Activated effector memory CD4-positive, alpha-beta T cell treated with anti-CD3 and anti-CD28 coated beads, Interleukin-2, amount 50 U/mL, for 16 hours (primary cell): ENCODE measurements at regions not wholly inside any gene's neighbourhood (a gene's known extent, or its start where the extent isn't known, plus 50 kb on each side); places are given as distances from the start of the nearest gene placed in this dataset.
"Not testable (repeated sequence)": the region's sequence is repeated elsewhere in the genome, so short reads cannot be mapped to it uniquely, and the experiment has no call there.

Source experiments
- DNase-seq: peaks from one replicate; pipeline ENCODE4 v3.0.0-alpha.2; 2020

- not testable (repeated sequence) for DNase-seq
Measured at GRCh38 chr5:119299242-119299614, 56.6 kb upstream of the TNFAIP8 start.

GRCh38 chr5:119299615-119300310 is 56.1 kb upstream of the TNFAIP8 start:
- peak; percentile 97 for DNase-seq

- DNase-seq, result no peak
Measured at GRCh38 chr5:119300311-119300670, 55.5 kb upstream of the TNFAIP8 start.

- DNase-seq, result no peak
Measured at GRCh38 chr5:119301210-119301609, 54.6 kb upstream of the TNFAIP8 start.

- no peak for DNase-seq
Measured at GRCh38 chr5:119301906-119302305, 53.9 kb upstream of the TNFAIP8 start.

GRCh38 chr5:119302449-119302848 is 53.4 kb upstream of the TNFAIP8 start:
- DNase-seq, result no peak

GRCh38 chr5:119302916-119303897 is 52.6 kb upstream of the TNFAIP8 start:
- no peak for DNase-seq

GRCh38 chr5:119304439-119305211 is 51.2 kb upstream of the TNFAIP8 start:
- DNase-seq, result no peak
